Loucy (cell line): ENCODE measurements at regions not wholly inside any gene's neighbourhood (a gene's known extent, or its start where the extent isn't known, plus 50 kb on each side); places are given as distances from the start of the nearest gene placed in this dataset.

Experiments
- EZH2phosphoT487 ChIP-seq: fragments of 200-600 bp; IDR thresholded peaks from 2 replicates; pipeline ENCODE4 v1.6.1; 2018; ENCODE audit warnings: antibody characterized with exemption, mild to moderate bottlenecking, moderate library complexity, borderline replicate concordance
- TF ChIP-seq, protein P1 (sequence below): fragments of 200-600 bp; sonication (generic); conservative IDR thresholded peaks from 2 replicates; pipeline ENCODE4 v1.5.1; 2014; ENCODE audit warnings: mild to moderate bottlenecking, antibody characterized with exemption, low read length

- TF ChIP-seq, protein P1, sequence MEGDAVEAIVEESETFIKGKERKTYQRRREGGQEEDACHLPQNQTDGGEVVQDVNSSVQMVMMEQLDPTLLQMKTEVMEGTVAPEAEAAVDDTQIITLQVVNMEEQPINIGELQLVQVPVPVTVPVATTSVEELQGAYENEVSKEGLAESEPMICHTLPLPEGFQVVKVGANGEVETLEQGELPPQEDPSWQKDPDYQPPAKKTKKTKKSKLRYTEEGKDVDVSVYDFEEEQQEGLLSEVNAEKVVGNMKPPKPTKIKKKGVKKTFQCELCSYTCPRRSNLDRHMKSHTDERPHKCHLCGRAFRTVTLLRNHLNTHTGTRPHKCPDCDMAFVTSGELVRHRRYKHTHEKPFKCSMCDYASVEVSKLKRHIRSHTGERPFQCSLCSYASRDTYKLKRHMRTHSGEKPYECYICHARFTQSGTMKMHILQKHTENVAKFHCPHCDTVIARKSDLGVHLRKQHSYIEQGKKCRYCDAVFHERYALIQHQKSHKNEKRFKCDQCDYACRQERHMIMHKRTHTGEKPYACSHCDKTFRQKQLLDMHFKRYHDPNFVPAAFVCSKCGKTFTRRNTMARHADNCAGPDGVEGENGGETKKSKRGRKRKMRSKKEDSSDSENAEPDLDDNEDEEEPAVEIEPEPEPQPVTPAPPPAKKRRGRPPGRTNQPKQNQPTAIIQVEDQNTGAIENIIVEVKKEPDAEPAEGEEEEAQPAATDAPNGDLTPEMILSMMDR = no peak
- no peak for TF ChIP-seq EZH2phosphoT487
Measured at GRCh38 chr9:83132768-83133167, 69.8 kb upstream of the RASEF start.
